ENCODE measurements at regions not wholly inside any gene's neighbourhood (a gene's known extent, or its start where the extent isn't known, plus 50 kb on each side); places are given as distances from the start of the nearest gene placed in this dataset.
A peak's percentile ranks its signal among the peaks of the same experiment; 100 is the strongest.
"Not testable (repeated sequence)": the region's sequence is repeated elsewhere in the genome, so short reads cannot be mapped to it uniquely, and the experiment has no call there.

GRCh38 chr1:90864681-90865080 is 147.6 kb upstream of the BARHL2 start:
- DNase-seq = no peak

GRCh38 chr1:90862782-90863181 is 145.7 kb upstream of the BARHL2 start:
- DNase-seq = no peak

DNA sequence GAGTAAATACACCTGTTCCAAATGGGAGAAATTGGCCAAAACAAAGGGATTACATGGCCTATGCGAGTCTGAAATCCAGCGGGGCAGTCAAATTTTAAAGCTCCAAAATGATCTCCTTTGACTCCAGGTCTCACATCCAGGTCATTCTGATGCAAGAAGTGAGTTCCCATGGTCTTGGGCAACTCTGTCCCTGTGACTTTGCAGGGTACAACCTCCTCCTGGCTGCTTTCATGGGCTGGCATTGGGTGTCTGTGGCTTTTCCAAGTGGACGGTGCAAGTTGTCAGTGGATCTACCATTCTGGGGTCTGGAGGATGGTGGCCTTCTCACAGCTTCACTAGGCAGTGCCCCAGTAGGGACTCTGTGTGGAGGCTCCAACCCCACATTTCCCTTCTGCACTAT is 144.3 kb upstream of the BARHL2 start:
- DNase-seq = not testable (repeated sequence)

DNA sequence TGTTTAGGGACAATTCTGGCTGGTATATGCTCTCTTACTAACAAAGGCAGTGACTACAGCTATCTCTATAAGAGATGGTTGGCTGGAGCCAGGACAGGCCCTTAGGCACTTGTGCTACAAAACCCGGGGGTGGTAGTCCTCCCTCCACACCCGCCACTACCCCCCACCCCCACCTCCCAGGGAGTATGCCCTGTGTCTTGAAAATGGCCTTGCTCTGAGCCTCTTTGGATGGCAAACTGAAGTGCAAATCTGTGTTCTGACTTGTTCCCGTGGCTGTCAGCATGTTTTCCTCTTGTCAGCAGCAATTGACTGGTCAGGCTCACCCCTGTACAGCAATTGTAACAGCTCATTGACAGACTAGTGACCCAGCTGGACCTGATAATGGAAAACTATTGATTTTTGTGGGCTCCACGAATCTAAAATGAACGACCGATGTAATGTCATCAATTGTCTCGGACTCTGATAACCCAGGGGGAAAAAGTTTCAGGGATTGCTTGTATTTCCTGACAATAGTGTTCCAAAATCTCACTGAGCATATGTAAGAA is 139.4 kb upstream of the BARHL2 start:
- DNase-seq = no peak

DNA sequence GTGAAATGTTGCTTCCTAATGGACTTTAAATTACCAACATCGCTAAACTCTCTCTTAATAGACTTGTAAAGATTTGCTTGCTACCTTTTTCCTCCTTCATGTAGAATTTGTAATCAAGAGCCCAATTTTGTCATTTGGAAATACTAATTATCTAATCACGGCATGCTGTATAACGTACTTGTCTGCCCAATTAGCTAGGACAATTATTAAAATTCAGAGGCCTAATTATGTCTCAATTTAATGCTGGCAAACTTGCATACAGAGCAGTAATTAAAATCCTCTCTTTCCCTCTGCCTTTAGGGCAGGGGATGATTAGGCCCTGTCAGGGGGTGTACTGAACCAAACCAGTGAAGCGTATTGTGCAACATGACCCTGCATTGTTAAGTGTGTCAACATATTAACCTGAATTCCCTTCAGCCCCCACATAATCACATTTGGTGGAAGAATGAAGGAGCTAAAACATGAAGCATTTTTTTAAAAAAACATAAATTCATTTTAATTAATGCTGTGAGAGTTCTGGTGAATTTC is 137.4 kb upstream of the BARHL2 start:
- no peak for DNase-seq

DNA sequence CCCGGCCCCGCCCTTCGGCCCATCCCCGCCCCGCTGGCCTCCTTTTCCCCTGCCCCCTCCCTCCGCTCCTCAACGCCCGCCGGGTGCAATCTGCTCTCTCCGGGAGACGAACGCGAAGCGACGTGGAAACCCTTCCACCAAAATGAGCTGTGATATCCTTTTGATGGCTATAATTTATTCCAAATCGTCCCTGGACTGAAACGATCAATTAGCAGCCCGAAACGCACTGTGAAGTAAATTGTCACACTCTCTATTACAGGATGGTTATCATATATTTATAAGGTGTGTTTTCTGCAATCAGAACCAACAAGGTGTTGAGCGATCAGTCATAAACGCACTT is 134.6 kb upstream of the BARHL2 start:
- no peak for DNase-seq

DNA sequence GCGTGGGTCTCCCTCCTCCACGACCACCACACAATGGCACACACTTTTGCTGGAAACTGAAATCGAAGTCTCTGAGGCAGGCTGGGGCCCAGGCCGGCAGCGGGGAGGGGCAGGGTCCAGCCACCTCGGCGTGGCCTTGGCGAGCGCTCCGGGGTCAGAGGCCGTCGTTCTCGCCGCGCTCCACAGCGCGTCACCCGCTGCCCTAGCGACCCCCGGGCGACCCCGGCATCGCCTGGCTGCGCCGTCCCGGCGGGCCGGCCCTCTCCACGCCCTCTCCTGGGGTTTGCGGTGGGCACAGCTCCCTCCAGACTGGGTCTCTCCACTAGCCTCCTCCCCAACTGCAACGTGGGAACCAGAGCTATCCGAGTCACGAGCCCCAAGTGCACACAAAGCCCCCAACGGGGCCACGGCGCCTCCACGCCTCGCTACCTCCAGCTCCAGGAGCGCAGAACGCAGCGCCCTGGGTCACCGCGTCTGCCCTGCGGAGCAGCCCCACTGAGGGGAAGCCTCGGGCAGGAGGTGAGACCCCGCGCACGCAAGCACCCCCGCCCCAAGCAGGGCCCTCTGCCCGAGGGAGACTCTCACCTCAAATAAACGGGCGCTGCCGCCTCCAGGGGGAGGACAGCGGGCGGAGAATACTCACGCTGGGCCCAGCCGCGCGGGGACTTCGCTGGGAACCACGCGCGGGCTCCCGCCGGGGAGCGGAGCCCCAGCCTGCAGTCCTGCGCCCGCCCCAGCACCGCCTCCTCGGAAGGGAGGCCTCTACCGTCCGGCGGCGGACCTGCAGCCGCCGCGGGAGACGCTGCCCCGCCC is 134.0 kb upstream of the BARHL2 start:
- peak; percentile 79 for DNase-seq

DNA sequence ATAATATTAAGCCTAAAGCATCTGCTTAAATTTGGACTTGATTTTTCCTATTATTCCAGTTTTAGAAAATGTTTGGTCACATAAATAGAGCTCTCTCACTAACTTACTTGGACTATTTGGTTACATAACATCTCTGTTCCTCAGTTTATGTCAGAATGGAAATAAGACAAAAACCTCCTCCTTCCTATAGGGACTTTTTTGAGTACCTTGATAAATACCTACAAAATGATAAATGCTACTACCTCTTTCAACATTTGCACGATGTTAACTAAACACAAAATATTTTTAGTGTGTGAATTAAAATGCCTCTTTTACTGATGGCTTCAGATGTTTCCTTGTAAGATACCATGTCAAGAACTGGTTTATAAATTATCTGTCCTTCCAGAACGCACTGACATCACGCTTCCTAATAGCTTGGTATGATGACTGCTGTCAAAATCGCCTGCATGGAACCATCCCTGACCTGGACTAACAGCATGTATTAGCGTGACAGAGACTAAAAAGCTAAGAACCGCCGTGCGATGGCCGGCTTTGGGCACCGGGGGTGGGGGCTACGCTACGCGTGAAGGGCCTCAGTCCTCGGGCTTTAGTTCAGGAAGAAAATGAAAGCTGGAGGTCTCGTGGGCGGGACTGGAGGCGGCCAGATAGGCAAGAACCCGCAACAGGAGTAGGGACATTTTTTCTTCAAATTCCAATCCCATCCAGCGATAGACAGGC is 133.2 kb upstream of the BARHL2 start:
- peak; percentile 36 for DNase-seq

GRCh38 chr1:90841473-90841872 is 124.4 kb upstream of the BARHL2 start:
- no peak for DNase-seq

DNA sequence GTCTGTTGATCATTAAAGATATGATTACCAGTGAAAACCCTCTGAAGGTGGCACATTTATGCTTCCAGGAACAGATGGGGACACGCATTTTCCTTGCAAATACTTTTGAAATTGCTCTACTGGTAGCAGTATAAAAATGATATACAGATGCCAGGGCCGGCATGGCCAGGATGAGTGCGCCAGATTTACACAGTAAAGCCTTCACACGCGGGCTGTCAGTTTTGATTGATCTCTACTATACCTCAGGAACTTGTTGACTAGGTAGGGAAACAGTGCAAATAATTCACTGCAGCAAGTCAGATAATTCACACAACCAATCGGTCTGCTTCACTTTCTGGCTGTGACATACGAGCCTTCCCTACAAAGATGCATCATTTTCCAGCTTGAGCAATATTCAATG is 123.2 kb upstream of the BARHL2 start:
- no peak for DNase-seq

DNA sequence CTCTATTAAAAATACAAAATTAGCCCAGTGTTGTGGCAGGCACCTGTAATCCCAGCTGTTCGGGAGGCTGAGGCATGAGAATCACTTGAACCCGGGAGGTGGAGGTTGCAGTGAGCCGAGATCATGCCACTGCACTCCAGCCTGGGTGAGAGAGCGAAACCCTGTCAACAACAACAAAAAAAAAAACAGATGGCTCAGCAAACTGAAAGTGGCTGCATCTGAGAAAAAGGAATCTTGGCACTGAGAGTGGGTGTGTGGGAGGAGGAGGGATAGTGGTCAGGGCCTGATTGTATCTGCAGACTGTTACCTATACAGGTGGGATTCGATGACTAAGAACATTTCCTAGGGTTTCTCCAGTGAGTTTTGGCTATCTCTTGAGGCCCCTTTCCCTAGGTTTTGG is 122.2 kb upstream of the BARHL2 start:
- no peak for DNase-seq

DNA sequence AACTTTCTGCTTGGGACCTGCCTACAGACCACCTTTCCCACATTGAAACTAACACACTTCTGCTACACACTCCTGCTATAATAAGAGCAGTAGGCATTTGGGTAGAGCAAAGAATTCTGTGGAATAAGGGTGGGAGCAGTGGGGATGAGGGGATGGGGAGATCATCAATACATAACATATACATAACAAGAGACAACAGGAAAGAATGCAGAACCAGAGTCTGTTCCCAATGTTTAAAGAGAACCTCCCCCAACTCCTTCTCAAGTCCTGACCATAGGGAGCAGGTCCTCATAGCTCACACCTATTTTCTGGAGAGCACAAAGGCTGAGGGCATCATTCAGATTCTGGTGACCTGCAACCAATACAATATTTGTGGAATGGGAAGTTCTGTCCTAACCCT is 121.6 kb upstream of the BARHL2 start:
- no peak for DNase-seq

GRCh38 chr1:90837420-90837819 is 120.3 kb upstream of the BARHL2 start:
- no peak for DNase-seq

DNA sequence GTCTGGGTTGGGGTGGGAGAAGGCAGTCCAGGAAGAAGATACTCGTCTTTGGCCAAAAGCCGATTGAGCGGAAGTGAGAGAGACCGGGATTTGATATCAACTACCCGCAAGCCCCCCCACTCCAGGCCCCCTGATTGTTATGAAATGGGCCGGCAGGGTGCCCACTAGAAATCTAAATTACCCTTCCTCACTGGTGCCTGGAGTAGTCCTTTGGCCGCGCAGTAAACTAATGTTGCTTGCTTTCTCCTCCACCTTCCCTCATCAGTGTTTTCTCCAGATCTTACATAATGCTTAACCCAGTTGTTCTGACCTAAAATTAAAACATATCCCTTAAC is 119.2 kb upstream of the BARHL2 start:
- DNase-seq = no peak

DNA sequence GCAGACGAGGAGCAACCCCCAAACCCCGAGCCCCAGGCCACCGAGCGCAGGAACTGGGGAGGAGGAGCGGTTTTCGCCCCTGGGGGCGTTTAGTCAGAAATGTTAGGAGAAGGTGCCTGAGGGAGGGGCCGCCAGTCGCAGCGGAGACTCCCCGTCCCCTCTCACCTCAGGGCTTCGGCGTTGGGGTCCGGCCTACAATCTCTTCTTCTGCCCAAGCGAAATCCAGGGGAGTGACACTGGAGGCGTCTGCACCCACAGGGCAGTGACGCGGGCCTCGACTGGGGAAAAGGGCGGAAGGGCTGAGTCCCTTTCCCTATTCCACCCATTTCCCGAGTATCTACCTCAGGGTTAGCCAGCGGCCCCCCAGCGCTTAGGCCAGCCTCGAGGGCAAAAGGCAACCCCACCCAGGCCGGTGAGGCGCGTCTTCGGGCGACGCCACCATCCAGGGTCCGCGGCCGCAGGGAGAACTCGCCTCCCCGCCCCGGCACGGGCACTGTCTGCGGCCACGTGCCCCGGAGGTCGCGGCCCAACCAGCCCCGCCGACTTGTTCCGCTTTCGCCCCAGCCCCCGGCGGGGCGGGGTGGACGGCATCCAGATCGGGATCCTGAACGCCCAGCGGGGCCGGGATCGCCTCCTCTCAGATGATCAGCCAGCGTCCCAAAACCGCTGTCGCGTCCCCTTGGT is 118.7 kb upstream of the BARHL2 start:
- no peak for DNase-seq

- no peak for DNase-seq
Measured at GRCh38 chr1:90834886-90835660, 118.0 kb upstream of the BARHL2 start.

- DNase-seq = no peak
Measured at GRCh38 chr1:90834354-90834885, 117.3 kb upstream of the BARHL2 start.

- no peak for DNase-seq
Measured at GRCh38 chr1:90833466-90834110, 116.5 kb upstream of the BARHL2 start.

- no peak for DNase-seq
Measured at GRCh38 chr1:90831910-90832309, 114.8 kb upstream of the BARHL2 start.

- no peak for DNase-seq
Measured at GRCh38 chr1:90826834-90827233, 109.7 kb upstream of the BARHL2 start.

GRCh38 chr1:90826024-90826423 is 108.9 kb upstream of the BARHL2 start:
- DNase-seq = no peak

DNA sequence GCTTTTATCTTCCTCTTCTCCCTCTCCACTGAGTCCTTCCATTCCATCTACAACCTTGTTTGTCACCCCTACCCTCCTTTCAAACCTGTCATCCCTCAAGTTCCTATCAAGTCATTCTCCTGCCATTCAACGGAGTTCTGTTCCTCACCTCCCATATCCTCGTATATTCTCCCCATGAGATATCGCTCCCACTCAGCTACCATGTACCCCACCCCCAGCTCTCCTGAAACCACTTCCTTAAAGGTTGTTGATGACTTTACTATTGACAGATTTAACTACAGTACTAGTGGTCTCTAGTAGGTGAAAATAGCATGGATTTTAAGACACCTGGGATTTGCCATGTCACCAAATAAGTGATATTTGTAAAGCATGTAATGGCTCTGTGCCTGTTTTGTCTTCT is 107.4 kb upstream of the BARHL2 start:
- no peak for DNase-seq
